ENCODE measurements at regions not wholly inside any gene's neighbourhood (a gene's known extent, or its start where the extent isn't known, plus 50 kb on each side); places are given as distances from the start of the nearest gene placed in this dataset.
"Not testable (repeated sequence)": the region's sequence is repeated elsewhere in the genome, so short reads cannot be mapped to it uniquely, and the experiment has no call there.

DNA sequence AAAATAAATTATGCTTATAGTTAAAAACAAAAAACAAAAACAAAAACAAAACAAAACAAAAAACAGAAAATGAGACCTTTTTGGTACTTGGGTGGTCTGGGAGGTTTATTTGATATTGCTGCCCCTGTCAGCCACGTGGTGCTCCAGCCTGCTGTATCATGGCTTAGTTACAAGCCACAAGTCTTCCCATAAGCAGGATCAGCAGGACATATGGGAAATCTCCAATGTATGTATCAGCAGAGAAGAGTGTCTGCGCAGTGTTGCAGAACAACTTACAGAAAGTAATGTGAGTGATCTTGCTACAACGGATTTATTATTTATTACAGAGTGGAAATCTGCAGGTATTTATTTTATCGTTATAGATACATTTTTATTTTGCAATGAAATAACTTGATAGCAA is 423.0 kb upstream of the TMPRSS15 start:
- Mint-ChIP-seq H3K36me3 (ENCODE audit: low read depth) (no peaks in the 10 kb centered on the region), H3K4me1 (no peaks in the 10 kb centered on the region), H3K27ac (no peak overlapping the region), H3K27me3 (no peaks in the 10 kb centered on the region), H3K4me3 (no peak overlapping the region)
- H3K9me3 ChIP-seq (ENCODE audit: control insufficient read depth, low read length, poor library complexity, severe bottlenecking), result no peaks in the 10 kb centered on the region
- ATAC-seq, result no peak
- DNase-seq, result no peak

DNA sequence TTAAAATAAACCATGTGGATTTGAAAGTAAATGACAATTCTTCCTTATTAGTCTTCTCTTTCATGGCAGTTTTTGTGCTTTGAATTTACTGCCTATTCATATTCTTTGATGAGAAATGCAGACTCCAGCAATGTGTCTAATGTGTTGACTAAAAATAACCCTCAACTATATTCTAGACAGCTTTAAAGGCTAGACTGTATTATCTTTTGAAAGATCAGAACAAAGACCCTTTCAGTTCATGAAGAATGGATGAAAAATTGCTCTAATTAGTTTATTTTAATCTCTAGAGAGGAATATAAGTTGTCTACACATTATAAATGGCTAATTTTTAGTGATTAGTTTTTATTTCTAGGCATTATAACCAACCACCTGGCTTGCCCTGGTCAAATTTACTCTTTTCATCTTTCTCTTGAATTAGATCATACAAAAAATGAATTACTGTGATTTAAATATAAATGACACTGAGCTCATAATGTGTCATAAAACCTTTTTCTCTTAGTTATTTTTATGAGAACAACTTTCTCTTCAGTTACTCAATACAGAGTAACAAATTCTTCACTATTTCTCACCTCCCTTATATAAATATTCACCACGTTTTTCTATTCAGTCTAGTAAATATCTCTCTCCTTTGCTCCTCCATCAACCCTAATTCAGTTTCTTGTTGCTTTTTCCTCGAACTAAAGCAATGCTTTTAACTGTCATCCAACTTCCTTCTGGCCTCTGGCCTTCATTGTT is 428.5 kb upstream of the TMPRSS15 start:
- no peak for ATAC-seq
- no peaks in the 10 kb centered on the region for H3K9me3 ChIP-seq (ENCODE audit: control insufficient read depth, low read length, poor library complexity, severe bottlenecking)
- H3K4me1 Mint-ChIP-seq, result no peaks in the 10 kb centered on the region

DNA sequence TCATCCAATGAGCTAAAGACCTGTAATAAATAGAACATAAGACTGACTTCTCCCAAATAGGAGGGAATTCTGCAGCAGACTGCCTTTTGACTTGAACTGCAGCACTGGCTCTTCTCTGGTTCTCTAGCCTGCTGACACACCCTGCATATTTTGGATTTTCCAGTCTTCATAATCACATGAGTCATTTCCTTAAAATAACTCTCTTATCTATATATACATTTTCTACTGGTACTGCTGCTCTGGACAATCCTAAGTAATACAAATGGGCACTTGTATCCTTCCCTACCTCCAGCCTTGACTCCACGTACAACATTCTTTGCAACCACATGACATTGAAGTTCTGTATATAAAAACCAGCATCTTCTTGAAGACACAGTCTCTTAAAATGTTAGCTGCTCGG is 429.4 kb upstream of the TMPRSS15 start:
- DNase-seq (no peak), ATAC-seq (no peak)
- H3K9me3 ChIP-seq (ENCODE audit: control insufficient read depth, low read length, poor library complexity, severe bottlenecking), result no peaks in the 10 kb centered on the region
- no peaks in the 10 kb centered on the region for H3K27me3 Mint-ChIP-seq
- no peaks in the 10 kb centered on the region for H3K36me3 Mint-ChIP-seq (ENCODE audit: low read depth)
- no peak overlapping the region for H3K4me3 Mint-ChIP-seq
- H3K27ac Mint-ChIP-seq, result no peak overlapping the region
- H3K4me1 Mint-ChIP-seq, result no peaks in the 10 kb centered on the region

More for the DNA sequence above, 428.5 kb upstream of the TMPRSS15 start:
- no peak for DNase-seq
- Mint-ChIP-seq H3K27ac (no peak overlapping the region), H3K4me3 (no peak overlapping the region), H3K36me3 (ENCODE audit: low read depth) (no peaks in the 10 kb centered on the region), H3K27me3 (no peaks in the 10 kb centered on the region)

DNA sequence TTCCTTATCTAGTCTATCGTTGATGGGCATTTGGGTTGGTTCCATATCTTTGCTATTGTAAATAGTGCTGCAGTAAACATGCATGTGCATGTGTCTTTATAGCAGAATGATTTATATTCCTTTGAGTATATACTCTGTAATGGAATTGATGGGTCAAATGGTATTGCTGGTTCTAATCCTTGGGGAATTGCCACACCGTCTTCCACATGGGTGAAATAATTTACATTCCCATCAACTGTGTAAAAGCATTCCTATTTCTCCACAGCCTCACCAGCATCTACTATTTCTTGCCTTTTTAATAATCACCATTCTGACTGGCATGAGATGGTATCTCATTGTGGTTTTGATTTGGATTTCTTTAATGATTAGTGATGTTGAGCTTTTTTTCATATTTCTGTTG is 430.5 kb upstream of the TMPRSS15 start:
- not testable (repeated sequence) for H3K4me1 Mint-ChIP-seq; ATAC-seq; H3K9me3 ChIP-seq (ENCODE audit: control insufficient read depth, low read length, poor library complexity, severe bottlenecking); H3K36me3 Mint-ChIP-seq (ENCODE audit: low read depth); H3K27ac Mint-ChIP-seq; H3K4me3 Mint-ChIP-seq; DNase-seq; H3K27me3 Mint-ChIP-seq

DNA sequence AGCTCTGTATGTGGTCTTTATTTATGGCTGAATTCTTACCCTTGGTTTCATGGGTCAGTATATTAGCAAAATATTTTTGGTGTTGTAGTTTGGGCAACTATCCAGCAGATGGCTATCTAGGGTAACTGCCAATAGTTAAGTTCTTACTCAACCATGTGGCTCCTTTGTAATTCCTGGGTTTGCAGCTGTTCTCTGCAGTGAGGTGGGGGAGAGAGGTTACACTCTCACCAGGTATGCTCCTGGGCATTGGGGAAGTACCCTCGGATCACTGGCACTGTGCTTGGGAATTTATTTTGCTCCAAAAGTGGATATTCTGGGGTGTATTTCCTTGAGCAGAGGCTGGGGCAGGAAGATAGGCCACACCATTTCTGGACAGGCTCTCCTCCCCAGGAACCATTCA is 436.7 kb upstream of the TMPRSS15 start:
- ATAC-seq, result no peak
- no peak overlapping the region for H3K4me3 Mint-ChIP-seq
- no peak overlapping the region for H3K27ac Mint-ChIP-seq
- no peaks in the 10 kb centered on the region for H3K4me1 Mint-ChIP-seq
- DNase-seq, result no peak
- H3K27me3 Mint-ChIP-seq, result no peaks in the 10 kb centered on the region
- H3K36me3 Mint-ChIP-seq (ENCODE audit: low read depth), result no peaks in the 10 kb centered on the region
- no peaks in the 10 kb centered on the region for H3K9me3 ChIP-seq (ENCODE audit: control insufficient read depth, low read length, poor library complexity, severe bottlenecking)

DNA sequence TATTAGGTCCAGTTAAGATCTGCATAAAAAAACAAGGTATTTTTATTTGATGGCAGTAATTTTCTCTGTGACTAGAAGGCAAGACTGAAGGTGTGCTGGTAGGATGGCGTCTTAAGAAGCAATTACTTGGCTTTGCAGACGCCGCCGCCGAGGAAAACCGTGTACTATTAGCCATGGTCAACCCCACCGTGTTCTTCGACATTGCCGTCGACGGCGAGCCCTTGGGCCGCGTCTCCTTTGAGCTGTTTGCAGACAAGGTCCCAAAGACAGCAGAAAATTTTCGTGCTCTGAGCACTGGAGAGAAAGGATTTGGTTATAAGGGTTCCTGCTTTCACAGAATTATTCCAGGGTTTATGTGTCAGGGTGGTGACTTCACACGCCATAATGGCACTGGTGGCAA is 454.0 kb upstream of the TMPRSS15 start:
- not testable (repeated sequence) for H3K4me3 Mint-ChIP-seq; ATAC-seq; H3K9me3 ChIP-seq (ENCODE audit: control insufficient read depth, low read length, poor library complexity, severe bottlenecking)

DNA sequence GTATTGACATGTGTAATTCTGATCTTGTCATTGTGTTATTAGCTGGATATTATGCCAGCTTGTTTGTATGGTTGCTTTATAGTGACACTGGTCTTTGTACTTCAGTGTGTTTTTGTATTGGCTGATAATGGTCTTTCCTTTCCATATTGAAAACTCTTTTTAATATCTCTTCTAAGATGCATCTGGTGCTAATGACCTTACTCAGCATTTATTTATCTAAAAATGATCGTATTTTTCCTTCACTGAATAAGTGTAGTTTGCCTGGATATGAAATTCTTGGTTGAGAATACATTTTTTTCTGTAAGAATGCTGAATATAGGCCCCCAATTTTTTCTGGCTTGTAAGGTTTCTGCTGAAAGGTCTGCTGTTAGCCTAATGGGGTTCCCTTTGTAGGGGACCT is 465.5 kb upstream of the TMPRSS15 start:
- no peaks in the 10 kb centered on the region for H3K36me3 Mint-ChIP-seq (ENCODE audit: low read depth)

More for the DNA sequence above, 454.0 kb upstream of the TMPRSS15 start:
- H3K27me3 Mint-ChIP-seq; H3K36me3 Mint-ChIP-seq (ENCODE audit: low read depth); H3K27ac Mint-ChIP-seq; DNase-seq; H3K4me1 Mint-ChIP-seq: not testable (repeated sequence)

DNA sequence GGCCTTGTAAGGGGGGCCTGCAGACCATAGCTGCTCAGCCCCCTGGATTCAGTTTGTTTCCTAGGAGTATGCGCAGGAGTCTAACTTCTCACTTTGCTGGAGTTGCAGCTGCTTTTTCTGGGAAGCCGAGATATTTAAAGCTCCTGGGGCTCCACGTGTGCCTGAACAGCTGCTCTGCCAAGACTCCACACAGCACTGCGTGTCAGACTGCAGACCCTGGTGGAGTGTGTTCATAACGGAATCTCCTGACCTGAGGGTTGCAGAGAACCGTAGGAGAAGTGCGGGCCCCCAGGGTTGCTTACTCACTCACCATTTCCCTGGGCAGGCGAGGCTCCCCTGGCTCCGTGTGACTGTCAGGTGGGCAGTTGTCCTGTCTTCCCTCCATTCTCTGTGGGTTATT is 474.3 kb upstream of the TMPRSS15 start:
- H3K9me3 ChIP-seq (ENCODE audit: control insufficient read depth, low read length, poor library complexity, severe bottlenecking), result no peaks in the 10 kb centered on the region
- ATAC-seq, result no peak
- no peaks in the 10 kb centered on the region for H3K4me1 Mint-ChIP-seq
- H3K27me3 Mint-ChIP-seq, result no peaks in the 10 kb centered on the region
- no peak for DNase-seq
- no peak overlapping the region for H3K4me3 Mint-ChIP-seq
- H3K36me3 Mint-ChIP-seq (ENCODE audit: low read depth), result no peaks in the 10 kb centered on the region
- no peak overlapping the region for H3K27ac Mint-ChIP-seq

More for the DNA sequence above, 465.5 kb upstream of the TMPRSS15 start:
- DNase-seq (no peak), ATAC-seq (no peak)
- no peaks in the 10 kb centered on the region for H3K9me3 ChIP-seq (ENCODE audit: control insufficient read depth, low read length, poor library complexity, severe bottlenecking)
- Mint-ChIP-seq H3K27ac (no peak overlapping the region), H3K27me3 (no peaks in the 10 kb centered on the region), H3K4me3 (no peak overlapping the region), H3K4me1 (no peaks in the 10 kb centered on the region)

DNA sequence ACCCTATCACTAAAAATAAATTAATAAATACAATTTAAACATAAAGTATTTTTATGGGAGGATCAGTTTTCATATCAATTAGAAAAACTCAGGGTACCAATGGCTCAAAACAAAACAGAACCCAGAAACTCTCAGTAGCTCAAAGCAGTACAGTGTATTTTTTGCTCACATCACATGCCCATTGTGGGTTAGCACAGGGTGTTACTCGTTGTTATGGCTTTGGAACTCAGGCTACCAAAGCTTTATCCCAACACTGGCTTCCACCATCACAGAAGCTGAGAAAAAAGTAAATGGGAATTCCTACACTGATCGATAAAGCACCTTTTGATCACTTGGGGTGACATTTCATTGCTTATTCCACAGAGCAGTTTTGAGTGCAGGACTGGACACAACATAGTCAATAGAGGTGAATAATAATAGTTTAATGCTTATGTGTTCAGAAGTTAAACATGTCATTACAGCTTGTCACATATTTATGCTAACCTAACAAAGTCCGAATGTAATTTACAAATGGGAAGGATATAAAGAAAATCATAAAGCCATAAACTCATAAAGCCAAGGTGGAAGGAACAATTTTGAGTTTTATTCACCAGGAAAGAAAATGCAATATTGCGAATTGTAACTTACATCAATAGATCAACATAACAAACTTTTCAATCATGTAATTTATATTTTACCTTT is 484.5 kb upstream of the TMPRSS15 start:
- Mint-ChIP-seq H3K36me3 (ENCODE audit: low read depth) (no peaks in the 10 kb centered on the region), H3K27ac (no peak overlapping the region), H3K4me3 (no peak overlapping the region), H3K27me3 (no peaks in the 10 kb centered on the region), H3K4me1 (no peaks in the 10 kb centered on the region)
- H3K9me3 ChIP-seq (ENCODE audit: control insufficient read depth, low read length, poor library complexity, severe bottlenecking), result no peaks in the 10 kb centered on the region
- DNase-seq (no peak), ATAC-seq (no peak)

DNA sequence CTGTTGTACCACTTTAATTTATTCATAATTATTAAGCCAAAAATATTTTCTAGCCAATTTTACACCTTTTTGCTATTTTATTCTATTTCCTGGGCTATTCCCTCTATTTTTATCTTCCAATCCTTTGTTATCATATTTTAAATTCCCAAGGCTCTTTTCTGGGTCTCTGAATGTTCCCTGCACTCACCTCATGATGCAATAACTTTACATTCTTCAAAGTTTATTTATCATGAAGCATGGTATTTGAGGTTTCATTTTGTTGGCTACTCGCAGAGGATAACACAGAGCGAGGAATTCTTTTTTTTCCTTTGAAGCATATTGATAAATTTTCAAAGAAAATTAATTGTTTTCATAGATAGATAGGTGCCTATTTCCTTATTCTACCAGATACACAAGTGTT is 489.8 kb upstream of the TMPRSS15 start:
- Mint-ChIP-seq H3K4me1 (no peaks in the 10 kb centered on the region), H3K27me3 (no peaks in the 10 kb centered on the region), H3K36me3 (ENCODE audit: low read depth) (no peaks in the 10 kb centered on the region), H3K4me3 (no peak overlapping the region), H3K27ac (no peak overlapping the region)
- DNase-seq (no peak), ATAC-seq (no peak)
- no peaks in the 10 kb centered on the region for H3K9me3 ChIP-seq (ENCODE audit: control insufficient read depth, low read length, poor library complexity, severe bottlenecking)

DNA sequence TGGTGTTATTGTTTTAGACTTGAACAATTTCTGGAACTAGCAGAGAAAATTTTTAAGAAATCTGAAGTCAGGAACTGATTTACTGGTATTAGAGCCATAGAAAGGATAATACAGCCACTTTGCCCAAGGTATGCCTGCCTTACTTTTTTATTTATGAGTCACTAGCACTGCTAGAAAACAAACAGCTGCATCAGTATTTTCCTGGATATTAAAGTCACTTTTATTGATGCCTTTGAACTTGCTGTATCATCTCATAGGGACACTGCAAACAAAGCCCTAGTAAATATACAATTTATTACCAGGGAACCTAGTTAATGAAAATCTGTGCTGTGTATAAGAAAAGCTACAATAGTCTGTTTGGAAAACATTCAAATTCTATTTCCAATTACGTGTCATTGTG is 490.8 kb upstream of the TMPRSS15 start:
- ATAC-seq (no peak), DNase-seq (no peak)
- H3K27me3 Mint-ChIP-seq, result no peaks in the 10 kb centered on the region
- H3K27ac Mint-ChIP-seq, result no peak overlapping the region
- peak overlapping the region; percentile 19 for H3K4me3 Mint-ChIP-seq
- H3K36me3 Mint-ChIP-seq (ENCODE audit: low read depth), result no peaks in the 10 kb centered on the region
- H3K9me3 ChIP-seq (ENCODE audit: control insufficient read depth, low read length, poor library complexity, severe bottlenecking), result no peaks in the 10 kb centered on the region
- no peaks in the 10 kb centered on the region for H3K4me1 Mint-ChIP-seq

DNA sequence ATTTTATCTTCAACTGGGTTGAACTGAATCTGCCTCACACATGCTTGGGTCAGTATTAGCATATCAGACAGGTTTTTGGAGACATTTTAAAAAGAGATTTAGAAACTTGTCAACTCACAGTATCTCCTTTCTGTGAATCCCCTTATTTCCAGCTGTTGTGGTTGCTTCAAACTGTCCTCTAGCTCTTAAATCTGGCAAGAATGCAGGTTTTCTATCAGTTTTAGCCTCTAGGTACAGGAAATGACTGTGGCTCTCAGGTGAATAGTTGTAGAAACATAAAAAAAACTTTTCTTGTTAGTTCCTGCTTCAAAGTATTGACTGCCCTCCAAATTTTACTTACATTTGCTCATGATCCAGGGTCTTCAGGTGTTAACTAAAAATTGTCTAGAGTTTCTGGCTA is 495.7 kb upstream of the TMPRSS15 start:
- Mint-ChIP-seq H3K4me3 (no peak overlapping the region), H3K4me1 (no peaks in the 10 kb centered on the region), H3K27ac (no peak overlapping the region), H3K36me3 (ENCODE audit: low read depth) (no peaks in the 10 kb centered on the region), H3K27me3 (no peaks in the 10 kb centered on the region)
- H3K9me3 ChIP-seq (ENCODE audit: control insufficient read depth, low read length, poor library complexity, severe bottlenecking), result no peaks in the 10 kb centered on the region
- no peak for DNase-seq
- ATAC-seq, result no peak

DNA sequence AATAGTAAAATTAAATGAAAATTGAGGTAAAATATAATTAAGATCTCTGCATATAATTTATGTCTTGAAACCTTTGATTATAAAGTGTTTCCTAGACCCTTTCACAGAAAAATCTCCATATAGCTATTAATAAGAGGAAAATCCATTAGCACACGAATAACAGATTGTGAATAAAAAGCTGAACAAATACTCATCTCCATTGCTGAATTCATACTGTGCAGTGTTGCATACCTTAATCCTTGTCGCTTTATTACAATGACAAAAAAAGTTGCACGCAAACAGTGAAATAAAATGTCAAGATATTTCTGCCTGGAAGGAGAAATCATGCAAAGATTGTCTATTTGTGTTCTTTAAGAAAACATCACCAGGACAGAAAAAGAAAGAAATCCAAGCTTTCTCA is 499.1 kb upstream of the TMPRSS15 start:
- no peaks in the 10 kb centered on the region for H3K9me3 ChIP-seq (ENCODE audit: control insufficient read depth, low read length, poor library complexity, severe bottlenecking)
- DNase-seq (no peak), ATAC-seq (no peak)
- no peaks in the 10 kb centered on the region for H3K27me3 Mint-ChIP-seq
- no peaks in the 10 kb centered on the region for H3K4me1 Mint-ChIP-seq
- no peak overlapping the region for H3K27ac Mint-ChIP-seq
- no peaks in the 10 kb centered on the region for H3K36me3 Mint-ChIP-seq (ENCODE audit: low read depth)
- H3K4me3 Mint-ChIP-seq, result no peak overlapping the region

DNA sequence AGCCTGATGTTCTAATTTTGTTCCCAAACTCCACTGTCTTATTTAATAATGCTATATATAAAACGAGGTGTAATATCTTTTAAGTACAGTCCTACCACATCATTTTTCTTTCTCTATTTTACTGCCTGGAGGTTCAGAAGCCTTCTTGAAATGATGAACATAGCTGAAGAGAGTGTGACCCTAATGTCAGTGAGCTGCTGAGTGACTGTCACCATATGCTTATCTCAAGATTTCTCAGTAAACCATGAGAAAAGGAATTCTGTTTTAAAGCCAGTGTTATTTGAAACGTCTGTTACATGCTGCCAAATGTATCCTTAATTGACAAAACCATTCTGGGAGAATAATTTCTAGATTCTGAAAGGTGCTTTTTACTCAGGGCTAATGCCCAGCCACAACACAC is 503.5 kb upstream of the TMPRSS15 start:
- no peak for ATAC-seq
- H3K36me3 Mint-ChIP-seq (ENCODE audit: low read depth), result no peaks in the 10 kb centered on the region
- no peaks in the 10 kb centered on the region for H3K27me3 Mint-ChIP-seq

More for the DNA sequence above, 503.5 kb upstream of the TMPRSS15 start:
- no peaks in the 10 kb centered on the region for H3K4me1 Mint-ChIP-seq
- H3K9me3 ChIP-seq (ENCODE audit: control insufficient read depth, low read length, poor library complexity, severe bottlenecking), result no peaks in the 10 kb centered on the region
- DNase-seq, result no peak
- no peak overlapping the region for H3K27ac Mint-ChIP-seq
- H3K4me3 Mint-ChIP-seq, result no peak overlapping the region
